ACC112 (cell line): ENCODE measurements at regions not wholly inside any gene's neighbourhood (a gene's known extent, or its start where the extent isn't known, plus 50 kb on each side); places are given as distances from the start of the nearest gene placed in this dataset.
"Not testable (repeated sequence)": the region's sequence is repeated elsewhere in the genome, so short reads cannot be mapped to it uniquely, and the experiment has no call there.

ENCODE experiments used
- H2AFZ ChIP-seq: fragments of 200-600 bp; sonication (generic); one replicate; pipeline ENCODE4 v1.6.0; 2017; ENCODE audit warnings: antibody characterized with exemption, low read length; ENCODE audit not compliant: unreplicated experiment
- H3K27ac ChIP-seq: fragments of 200-600 bp; sonication (generic); 2 replicates; pipeline ENCODE4 v1.5.1; 2014; ENCODE audit warnings: low read depth, mild to moderate bottlenecking, antibody characterized with exemption, low read length, moderate library complexity
- H3K27me3 ChIP-seq: fragments of 200-600 bp; sonication (generic); 2 replicates; pipeline ENCODE4 v1.6.1; 2014; ENCODE audit warnings: mild to moderate bottlenecking, antibody characterized with exemption, low read length, moderate library complexity, mixed read lengths; ENCODE audit not compliant: insufficient read depth
- H3K36me3 ChIP-seq: fragments of 200-600 bp; sonication (generic); 2 replicates; pipeline ENCODE4 v1.6.1; 2016; ENCODE audit warnings: mild to moderate bottlenecking, antibody characterized with exemption, low read length, moderate library complexity, mixed read lengths; ENCODE audit not compliant: insufficient read depth
- H3K4me1 ChIP-seq: fragments of 200-600 bp; sonication (generic); one replicate; pipeline ENCODE4 v1.6.1; 2016; ENCODE audit warnings: low read length, mixed read lengths; ENCODE audit not compliant: insufficient read depth, unreplicated experiment, control insufficient read depth
- H3K4me3 ChIP-seq: fragments of 200-600 bp; sonication (generic); 2 replicates; pipeline ENCODE4 v1.5.1; 2014; ENCODE audit warnings: mild to moderate bottlenecking, low read depth, low read length
- H3K79me2 ChIP-seq: fragments of 200-600 bp; sonication (generic); one replicate; pipeline ENCODE4 v1.6.0; 2016; ENCODE audit warnings: low read length; ENCODE audit not compliant: control insufficient read depth, unreplicated experiment, insufficient read depth

GRCh38 chr10:35937546-35937945 is 295.4 kb upstream of the FZD8 start:
- Histone ChIP-seq H3K4me3 (no peak overlapping the region), H3K27ac (no peak overlapping the region), H3K4me1 (no peaks in the 10 kb centered on the region), H2AFZ (no peak overlapping the region), H3K79me2 (no peaks in the 10 kb centered on the region), H3K27me3 (no peaks in the 10 kb centered on the region), H3K36me3 (no peaks in the 10 kb centered on the region)

- Histone ChIP-seq H3K27ac (no peak overlapping the region), H3K4me3 (no peak overlapping the region)
Measured at GRCh38 chr10:35934642-35934995, 292.5 kb upstream of the FZD8 start.

GRCh38 chr10:35933940-35934641 is 292.0 kb upstream of the FZD8 start:
- Histone ChIP-seq H3K79me2 (no peaks in the 10 kb centered on the region), H3K36me3 (no peaks in the 10 kb centered on the region), H3K4me1 (no peaks in the 10 kb centered on the region), H3K27ac (no peak overlapping the region), H3K4me3 (no peak overlapping the region), H3K27me3 (no peaks in the 10 kb centered on the region), H2AFZ (no peak overlapping the region)

More at GRCh38 chr10:35934642-35934995, 292.5 kb upstream of the FZD8 start:
- no peaks in the 10 kb centered on the region for H3K36me3 ChIP-seq
- H3K4me1 ChIP-seq, result no peaks in the 10 kb centered on the region
- no peaks in the 10 kb centered on the region for H3K27me3 ChIP-seq
- H3K79me2 ChIP-seq, result no peaks in the 10 kb centered on the region
- H2AFZ ChIP-seq, result no peak overlapping the region

GRCh38 chr10:35933491-35933890 is 291.4 kb upstream of the FZD8 start:
- Histone ChIP-seq H3K36me3 (no peaks in the 10 kb centered on the region), H3K4me1 (no peaks in the 10 kb centered on the region), H3K79me2 (no peaks in the 10 kb centered on the region), H3K4me3 (no peak overlapping the region), H3K27me3 (no peaks in the 10 kb centered on the region), H2AFZ (no peak overlapping the region), H3K27ac (no peak overlapping the region)

GRCh38 chr10:35929962-35930361 is 287.9 kb upstream of the FZD8 start:
- H3K27me3 ChIP-seq, result not testable (repeated sequence)

GRCh38 chr10:35928748-35929147 is 286.7 kb upstream of the FZD8 start:
- Histone ChIP-seq H3K36me3 (no peaks in the 10 kb centered on the region), H3K27ac (no peak overlapping the region), H3K4me3 (no peak overlapping the region), H3K79me2 (no peaks in the 10 kb centered on the region), H2AFZ (no peak overlapping the region), H3K27me3 (no peaks in the 10 kb centered on the region), H3K4me1 (no peaks in the 10 kb centered on the region)

More at GRCh38 chr10:35929962-35930361, 287.9 kb upstream of the FZD8 start:
- not testable (repeated sequence) for H3K27ac ChIP-seq, H2AFZ ChIP-seq, H3K79me2 ChIP-seq, H3K36me3 ChIP-seq, H3K4me1 ChIP-seq, H3K4me3 ChIP-seq

GRCh38 chr10:35927990-35928488 is 285.9 kb upstream of the FZD8 start:
- Histone ChIP-seq H3K4me1 (no peaks in the 10 kb centered on the region), H3K36me3 (no peaks in the 10 kb centered on the region), H3K27ac (no peak overlapping the region), H3K27me3 (no peaks in the 10 kb centered on the region), H2AFZ (no peak overlapping the region), H3K79me2 (no peaks in the 10 kb centered on the region), H3K4me3 (no peak overlapping the region)

GRCh38 chr10:35927341-35927740 is 285.2 kb upstream of the FZD8 start:
- Histone ChIP-seq H3K36me3 (no peaks in the 10 kb centered on the region), H3K79me2 (no peaks in the 10 kb centered on the region), H3K27me3 (no peaks in the 10 kb centered on the region), H3K27ac (no peak overlapping the region), H2AFZ (no peak overlapping the region), H3K4me3 (no peak overlapping the region), H3K4me1 (no peaks in the 10 kb centered on the region)

GRCh38 chr10:35926846-35927245 is 284.8 kb upstream of the FZD8 start:
- no peak overlapping the region for H3K27ac ChIP-seq
- no peak overlapping the region for H2AFZ ChIP-seq
- H3K79me2 ChIP-seq, result no peaks in the 10 kb centered on the region
- no peaks in the 10 kb centered on the region for H3K36me3 ChIP-seq
- no peaks in the 10 kb centered on the region for H3K4me1 ChIP-seq
- H3K4me3 ChIP-seq, result no peak overlapping the region
- no peaks in the 10 kb centered on the region for H3K27me3 ChIP-seq

GRCh38 chr10:35925493-35925892 is 283.4 kb upstream of the FZD8 start:
- Histone ChIP-seq H3K27me3 (no peaks in the 10 kb centered on the region), H3K4me1 (no peaks in the 10 kb centered on the region), H3K79me2 (no peaks in the 10 kb centered on the region), H2AFZ (no peak overlapping the region), H3K36me3 (no peaks in the 10 kb centered on the region), H3K4me3 (no peak overlapping the region), H3K27ac (no peak overlapping the region)

GRCh38 chr10:35924759-35925158 is 282.7 kb upstream of the FZD8 start:
- no peaks in the 10 kb centered on the region for H3K4me1 ChIP-seq
- no peak overlapping the region for H2AFZ ChIP-seq
- no peak overlapping the region for H3K4me3 ChIP-seq
- H3K79me2 ChIP-seq, result no peaks in the 10 kb centered on the region
- no peaks in the 10 kb centered on the region for H3K36me3 ChIP-seq
- H3K27me3 ChIP-seq, result no peaks in the 10 kb centered on the region
- H3K27ac ChIP-seq, result no peak overlapping the region
